GM23338 (cell line): ENCODE measurements at regions not wholly inside any gene's neighbourhood (a gene's known extent, or its start where the extent isn't known, plus 50 kb on each side); places are given as distances from the start of the nearest gene placed in this dataset.

ENCODE experiments used
- ATAC-seq: fragments of 200-7000 bp; cut with Tn5 transposase; 3 replicates; pipeline ENCODE4 v1.9.1; 2020
- DNase-seq: peaks from one replicate; pipeline ENCODE4 v3.0.0-alpha.2; 2015; ENCODE audit warnings: low spot score
- H2AFZ ChIP-seq: fragments of 200-600 bp; sonication (generic); 2 replicates; pipeline ENCODE4 v1.8.0; 2016; ENCODE audit warnings: antibody characterized with exemption, mild to moderate bottlenecking, moderate library complexity
- H3F3A ChIP-seq: fragments of 200-600 bp; sonication (generic); replicated peaks from 2 replicates; pipeline ENCODE4 v1.8.0; 2017; ENCODE audit warnings: antibody characterized with exemption, mixed run types, low read depth
- H3K27ac ChIP-seq: fragments of 200-600 bp; sonication (generic); 2 replicates; pipeline ENCODE4 v1.6.1; 2016; ENCODE audit warnings: low read depth
- H3K27me3 ChIP-seq: fragments of 200-600 bp; sonication (generic); 2 replicates; pipeline ENCODE4 v1.8.0; 2016; ENCODE audit warnings: mild to moderate bottlenecking, mixed run types, moderate library complexity; ENCODE audit not compliant: insufficient read depth
- H3K36me3 ChIP-seq: fragments of 200-600 bp; sonication (generic); 2 replicates; pipeline ENCODE4 v1.8.0; 2016; ENCODE audit warnings: mild to moderate bottlenecking; ENCODE audit not compliant: insufficient read depth
- H3K4me1 ChIP-seq: fragments of 200-600 bp; sonication (generic); 2 replicates; pipeline ENCODE4 v1.8.0; 2016; ENCODE audit warnings: mild to moderate bottlenecking, moderate library complexity; ENCODE audit not compliant: insufficient read depth
- H3K4me2 ChIP-seq: fragments of 200-600 bp; sonication (generic); 2 replicates; pipeline ENCODE4 v1.7.1; 2017; ENCODE audit warnings: mixed run types
- H3K4me3 ChIP-seq: fragments of 200-600 bp; sonication (generic); 2 replicates; pipeline ENCODE4 v1.6.1; 2016; ENCODE audit warnings: mixed run types
- H3K79me2 ChIP-seq: fragments of 200-600 bp; sonication (generic); replicated peaks from 2 replicates; pipeline ENCODE4 v1.8.0; 2017; ENCODE audit warnings: mild to moderate bottlenecking; ENCODE audit not compliant: insufficient read depth
- H3K9me2 ChIP-seq: fragments of 200-600 bp; sonication (generic); 2 replicates; pipeline ENCODE4 v1.8.0; 2017; ENCODE audit not compliant: insufficient read depth
- H4K20me1 ChIP-seq: fragments of 200-600 bp; sonication (generic); replicated peaks from 2 replicates; pipeline ENCODE4 v1.8.0; 2017; ENCODE audit warnings: mild to moderate bottlenecking; ENCODE audit not compliant: insufficient read depth
- H3K27ac Mint-ChIP-seq: 2 replicates; pipeline ENCODE4 v1.8.0; 2020; ENCODE audit warnings: inconsistent platforms, mild to moderate bottlenecking, moderate library complexity, mixed read lengths
- H3K27me3 Mint-ChIP-seq: 3 replicates; pipeline ENCODE4 v1.8.0; 2022; ENCODE audit warnings: low read depth, mild to moderate bottlenecking, moderate library complexity, mixed read lengths, inconsistent platforms; ENCODE audit not compliant: insufficient read depth, poor library complexity
- H3K36me3 Mint-ChIP-seq: 3 replicates; pipeline ENCODE4 v1.8.0; 2021; ENCODE audit warnings: low read depth, mild to moderate bottlenecking, inconsistent platforms, moderate library complexity, mixed read lengths
- H3K4me1 Mint-ChIP-seq: 3 replicates; pipeline ENCODE4 v1.8.0; 2020; ENCODE audit warnings: mild to moderate bottlenecking, inconsistent platforms, mixed read lengths
- H3K4me3 Mint-ChIP-seq: 3 replicates; pipeline ENCODE4 v1.8.0; 2021; ENCODE audit warnings: moderate library complexity, mild to moderate bottlenecking, inconsistent platforms, mixed read lengths
- H3K9me3 Mint-ChIP-seq: 3 replicates; pipeline ENCODE4 v1.8.0; 2020; ENCODE audit warnings: moderate library complexity, mild to moderate bottlenecking, inconsistent platforms, mixed read lengths
- CREB1 ChIP-seq: fragments of 250-450 bp; sonication (Bioruptor Pico); IDR thresholded peaks from 2 replicates; pipeline ENCODE4 v1.5.0; 2020; ENCODE audit warnings: low read depth, mild to moderate bottlenecking, moderate library complexity
- CTCF ChIP-seq, 2 experiments: fragments of 200-600 bp in 1 of 2; sonication (generic) in 1 of 2; conservative IDR thresholded peaks; 2 replicates each; pipeline versions ENCODE4 v1.5.1 to v1.6.1; 2016 to 2017; ENCODE audit warnings: antibody characterized with exemption in 2 of 2, low read depth in 2 of 2, mild to moderate bottlenecking in 2 of 2, moderate library complexity in 1 of 2
- EZH2 ChIP-seq: fragments of 200-600 bp; sonication (generic); IDR thresholded peaks from one replicate; pipeline ENCODE4 v1.8.0; 2017; ENCODE audit warnings: antibody characterized with exemption, mild to moderate bottlenecking, low read depth; ENCODE audit not compliant: unreplicated experiment
- EZH2phosphoT487 ChIP-seq: fragments of 200-600 bp; sonication (generic); IDR thresholded peaks from one replicate; pipeline ENCODE4 v1.8.1; 2018; ENCODE audit warnings: antibody characterized with exemption; ENCODE audit not compliant: unreplicated experiment
- JUNB ChIP-seq: IDR thresholded peaks from one replicate; pipeline ENCODE4 v1.6.1; 2016; ENCODE audit warnings: antibody characterized with exemption; ENCODE audit not compliant: unreplicated experiment
- POLR2AphosphoS5 ChIP-seq: IDR thresholded peaks from 2 replicates; pipeline ENCODE4 v1.6.1; 2016; ENCODE audit warnings: antibody characterized with exemption, low read depth
- REST ChIP-seq: IDR thresholded peaks from one replicate; pipeline ENCODE4 v1.6.1; 2018; ENCODE audit warnings: antibody characterized with exemption; ENCODE audit not compliant: unreplicated experiment
- STAT1 ChIP-seq: IDR thresholded peaks from one replicate; pipeline ENCODE4 v1.6.1; 2016; ENCODE audit warnings: antibody characterized with exemption; ENCODE audit not compliant: unreplicated experiment
- ZNF331 ChIP-seq: fragments of 250-450 bp; sonication (Bioruptor Pico); IDR thresholded peaks from 2 replicates; pipeline ENCODE4 v1.5.0; 2020; ENCODE audit warnings: low read depth, mild to moderate bottlenecking, moderate library complexity

GRCh38 chr18:7170292-7170691, 52.7 kb upstream of the LAMA1 start (continued):
- TF ChIP-seq REST (no peak), EZH2phosphoT487 (no peak)

- Histone ChIP-seq H3K27ac (no peak overlapping the region), H3K4me2 (no peak overlapping the region), H3K79me2 (no peaks in the 10 kb centered on the region), H3K9me2 (no peaks in the 10 kb centered on the region), H3K27me3 (no peaks in the 10 kb centered on the region), H3K4me3 (no peak overlapping the region), H3F3A (no peaks in the 10 kb centered on the region), H2AFZ (peak overlapping the region; percentile 23; the same call in 1 of the 2 replicates), H4K20me1 (no peaks in the 10 kb centered on the region), H3K4me1 (no peaks in the 10 kb centered on the region), H3K36me3 (no peaks in the 10 kb centered on the region)
- Mint-ChIP-seq H3K9me3 (no peaks in the 10 kb centered on the region), H3K36me3 (no peaks in the 10 kb centered on the region), H3K4me1 (peaks cover 5% of the 10 kb centered on the region; the same call in 2 of the 3 replicates), H3K27ac (no peak overlapping the region; the same call in 1 of the 2 replicates), H3K4me3 (no peak overlapping the region), H3K27me3 (peaks cover 3% of the 10 kb centered on the region)
- ATAC-seq (no peak), DNase-seq (no peak)
- TF ChIP-seq EZH2phosphoT487 (no peak), JUNB (no peak), REST (no peak), ZNF331 (CRISPR knock-in tag) (no peak), CREB1 (CRISPR knock-in tag) (no peak)
These were observed 52.0 kb upstream of the LAMA1 start for GRCh38 chr18:7169601-7170000.

DNA sequence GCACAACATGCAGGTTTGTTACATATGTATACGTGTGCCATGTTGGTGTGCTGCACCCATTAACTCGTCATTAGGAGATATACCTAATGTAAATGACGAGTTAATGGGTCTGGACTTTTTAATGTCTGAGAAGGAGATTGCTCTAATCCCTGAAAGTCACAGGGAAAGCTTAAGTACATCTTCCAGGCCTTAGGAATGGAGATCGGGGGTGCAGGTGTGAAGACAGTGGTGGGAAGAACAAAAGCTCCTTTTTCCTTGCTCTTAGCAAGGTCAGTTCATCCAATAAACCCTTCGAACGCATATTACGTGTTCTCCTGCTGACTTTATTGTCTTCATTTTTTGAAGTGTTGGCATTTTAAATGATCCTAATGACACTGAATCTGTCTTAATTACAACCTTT, 50.8 kb upstream of the LAMA1 start:
- Histone ChIP-seq H3K27ac (no peak overlapping the region), H3K4me3 (no peak overlapping the region), H3K27me3 (no peaks in the 10 kb centered on the region), H3K4me1 (no peaks in the 10 kb centered on the region), H3K9me2 (no peaks in the 10 kb centered on the region), H3K36me3 (no peaks in the 10 kb centered on the region), H3K4me2 (no peak overlapping the region), H2AFZ (no peak overlapping the region), H4K20me1 (no peaks in the 10 kb centered on the region), H3F3A (no peaks in the 10 kb centered on the region), H3K79me2 (no peaks in the 10 kb centered on the region)
- Mint-ChIP-seq H3K27ac (no peak overlapping the region), H3K9me3 (no peaks in the 10 kb centered on the region), H3K36me3 (no peaks in the 10 kb centered on the region), H3K4me1 (peaks cover 5% of the 10 kb centered on the region; the same call in 2 of the 3 replicates), H3K27me3 (peaks cover 3% of the 10 kb centered on the region), H3K4me3 (no peak overlapping the region)
- no peak for ATAC-seq
- TF ChIP-seq REST (no peak), CTCF (conservative IDR thresholded peaks at IDR 0.05; ENCODE audit: low read depth in 2 of 2) (no peak), ZNF331 (CRISPR knock-in tag) (no peak), POLR2AphosphoS5 (no peak), JUNB (no peak), EZH2 (no peak), STAT1 (no peak)
- DNase-seq: no peak
